Small intestine (tissue), 7 donors: ENCODE measurements at regions not wholly inside any gene's neighbourhood (a gene's known extent, or its start where the extent isn't known, plus 50 kb on each side); places are given as distances from the start of the nearest gene placed in this dataset.
A peak's percentile ranks its signal among the peaks of the same experiment; 100 is the strongest.

Source experiments
- DNase-seq, 2 donors: peaks; one replicate each; pipeline versions ENCODE4 v3.0.0 to v3.0.0-alpha.2; 2013
- FAIRE-seq: peaks from 2 replicates; lab custom pipeline; 2012; peaks lifted over from hg19 to GRCh38; lab: Jason Lieb, UNC
- H3K27ac ChIP-seq, 3 donors: one replicate each; pipeline ENCODE4 v1.5.1; 2013; ENCODE audit warnings: low read length in 2 of 3, mild to moderate bottlenecking in 2 of 3, control low read depth in 1 of 3, inconsistent platforms in 1 of 3, low read depth in 1 of 3, moderate library complexity in 1 of 3
- H3K27me3 ChIP-seq, 3 donors: one replicate each; pipeline ENCODE4 v1.6.1; 2013; ENCODE audit warnings: low read length in 3 of 3, inconsistent platforms in 1 of 3; ENCODE audit not compliant: control insufficient read depth in 3 of 3, insufficient read depth in 3 of 3
- H3K36me3 ChIP-seq, 3 donors: one replicate each; pipeline ENCODE4 v1.6.1; 2013; ENCODE audit warnings: low read length in 3 of 3, inconsistent platforms in 1 of 3, low read depth in 1 of 3, mild to moderate bottlenecking in 1 of 3, moderate library complexity in 1 of 3; ENCODE audit not compliant: control insufficient read depth in 3 of 3, insufficient read depth in 2 of 3
- H3K4me1 ChIP-seq, 3 donors: one replicate each; pipeline ENCODE4 v1.6.1; 2013; ENCODE audit warnings: low read length in 2 of 3, inconsistent platforms in 1 of 3, low read depth in 1 of 3, mild to moderate bottlenecking in 1 of 3, moderate library complexity in 1 of 3; ENCODE audit not compliant: control insufficient read depth in 3 of 3, insufficient read depth in 2 of 3
- H3K4me3 ChIP-seq, 3 donors: one replicate each; pipeline ENCODE4 v1.5.1; 2013; ENCODE audit warnings: low read length in 3 of 3, control low read depth in 1 of 3, inconsistent platforms in 1 of 3, low read depth in 1 of 3, mild to moderate bottlenecking in 1 of 3, moderate library complexity in 1 of 3
- H3K9me3 ChIP-seq, 2 donors: one replicate each; pipeline ENCODE4 v1.6.1; 2013; ENCODE audit warnings: low read depth in 1 of 2, low read length in 1 of 2; ENCODE audit not compliant: control insufficient read depth in 2 of 2, insufficient read depth in 1 of 2
- WGBS, 3 donors: extraction: QIAGEN DNeasy Blood & Tissue Kit; methylation state at CpG; one replicate each; pipeline ENCODE4 v1.1.7; 2013; 5-methylcytosine and 5-hydroxymethylcytosine counted together
- donor health status: healthy with polysubstance abuse.
- donor health status: control.
- donor health status: control.
- donor health status: Bipolar disorder and iron deficiency.
- donor health status: healthy.

- Histone ChIP-seq H3K4me1 (no peaks in the 10 kb centered on the region), H3K36me3 (no peaks in the 10 kb centered on the region), H3K27me3 (peaks cover 0 to 3% (median 0%) of the 10 kb centered on the region in 3 donors), H3K4me3 (no peak overlapping the region), H3K9me3 (no peaks in the 10 kb centered on the region), H3K27ac (no peak overlapping the region)
- 30 to 64% (median 64%) methylated on average over 8 of the region's 8 CpGs for WGBS, 3 donors
- no peak for FAIRE-seq
- peak; percentile 39 to 55 for DNase-seq
These were observed 106.8 kb downstream of the NHLRC3 start for GRCh38 chr13:39144941-39145533.

GRCh38 chr13:39148513-39148961 lies 110.3 kb downstream of the NHLRC3 start:
- WGBS, 3 donors = 41 to 64% (median 50%) methylated on average over 5 of the region's 5 CpGs
- H3K27me3 ChIP-seq = peaks cover 0 to 3% (median 0%) of the 10 kb centered on the region in 3 donors
- DNase-seq (peak; percentile 57 to 61), FAIRE-seq (no peak)
- peak overlapping the region in 1 of 3 donors; percentile 8 for H3K27ac ChIP-seq
- no peaks in the 10 kb centered on the region for H3K36me3 ChIP-seq
- H3K4me3 ChIP-seq = no peak overlapping the region
- no peaks in the 10 kb centered on the region for H3K9me3 ChIP-seq
- no peaks in the 10 kb centered on the region for H3K4me1 ChIP-seq

- Histone ChIP-seq H3K36me3 (no peaks in the 10 kb centered on the region), H3K27me3 (peaks cover 0 to 3% (median 0%) of the 10 kb centered on the region in 3 donors), H3K27ac (no peak overlapping the region), H3K4me3 (no peak overlapping the region), H3K9me3 (no peaks in the 10 kb centered on the region), H3K4me1 (no peaks in the 10 kb centered on the region)
- DNase-seq (no peak), FAIRE-seq (no peak)
- 89 to 90% (median 89%) methylated on average over 5 of the region's 5 CpGs for WGBS, 3 donors
These were observed 111.6 kb downstream of the NHLRC3 start for GRCh38 chr13:39149896-39150295.

- Histone ChIP-seq H3K4me3 (no peak overlapping the region), H3K4me1 (no peaks in the 10 kb centered on the region), H3K27me3 (no peaks in the 10 kb centered on the region), H3K9me3 (no peaks in the 10 kb centered on the region), H3K27ac (no peak overlapping the region), H3K36me3 (no peaks in the 10 kb centered on the region)
- DNase-seq (no peak), FAIRE-seq (no peak)
These were observed 115.8 kb downstream of the NHLRC3 start for GRCh38 chr13:39154041-39154440.

- FAIRE-seq = no peak
- Histone ChIP-seq H3K36me3 (no peaks in the 10 kb centered on the region), H3K27ac (no peak overlapping the region), H3K4me3 (no peak overlapping the region), H3K4me1 (no peaks in the 10 kb centered on the region), H3K9me3 (no peaks in the 10 kb centered on the region), H3K27me3 (no peaks in the 10 kb centered on the region)
- DNase-seq = peak in 1 of 2 donors; percentile 5
- 16 to 40% (median 16%) methylated on average over 4 of the region's 4 CpGs for WGBS, 3 donors
These were observed 121.1 kb downstream of the NHLRC3 start for GRCh38 chr13:39159393-39159792.

- H3K4me1 ChIP-seq = no peaks in the 10 kb centered on the region
- WGBS, 3 donors = 84 to 96% (median 86%) methylated on average over 1 of the region's 1 CpG
These were observed 121.7 kb downstream of the NHLRC3 start for GRCh38 chr13:39159846-39160370.

GRCh38 chr13:39167018-39167417 lies 128.8 kb downstream of the NHLRC3 start:
- no peak overlapping the region for H3K27ac ChIP-seq
- H3K36me3 ChIP-seq = no peaks in the 10 kb centered on the region
- FAIRE-seq (no peak), DNase-seq (no peak)
- H3K4me3 ChIP-seq = no peak overlapping the region
- no peaks in the 10 kb centered on the region for H3K4me1 ChIP-seq
- 53 to 61% (median 57%) methylated on average over 3 of the region's 3 CpGs for WGBS, 3 donors
- no peaks in the 10 kb centered on the region for H3K27me3 ChIP-seq
- H3K9me3 ChIP-seq = no peaks in the 10 kb centered on the region

More at GRCh38 chr13:39159846-39160370, 121.7 kb downstream of the NHLRC3 start:
- Histone ChIP-seq H3K27ac (no peak overlapping the region), H3K9me3 (no peaks in the 10 kb centered on the region), H3K36me3 (no peaks in the 10 kb centered on the region), H3K27me3 (no peaks in the 10 kb centered on the region), H3K4me3 (no peak overlapping the region)
- no peak for DNase-seq
- no peak for FAIRE-seq

- no peak for DNase-seq
- Histone ChIP-seq H3K27ac (no peak overlapping the region), H3K4me3 (no peak overlapping the region), H3K36me3 (no peaks in the 10 kb centered on the region), H3K4me1 (no peaks in the 10 kb centered on the region), H3K9me3 (no peaks in the 10 kb centered on the region), H3K27me3 (no peaks in the 10 kb centered on the region)
- WGBS, 3 donors = 70 to 87% (median 76%) methylated on average over 2 of the region's 2 CpGs
- FAIRE-seq = no peak
These were observed 132.5 kb downstream of the NHLRC3 start for GRCh38 chr13:39170711-39171110.

- Histone ChIP-seq H3K4me1 (no peaks in the 10 kb centered on the region), H3K27me3 (no peaks in the 10 kb centered on the region), H3K36me3 (no peaks in the 10 kb centered on the region), H3K9me3 (no peaks in the 10 kb centered on the region), H3K27ac (no peak overlapping the region), H3K4me3 (no peak overlapping the region)
- FAIRE-seq = no peak
- WGBS, 3 donors = 60 to 76% (median 69%) methylated on average over 3 of the region's 3 CpGs
- no peak for DNase-seq
These were observed 147.1 kb downstream of the NHLRC3 start for GRCh38 chr13:39185326-39185725.
